OCI-LY7 (cell line): ENCODE measurements at regions not wholly inside any gene's neighbourhood (a gene's known extent, or its start where the extent isn't known, plus 50 kb on each side); places are given as distances from the start of the nearest gene placed in this dataset.

Source experiments
- EZH2phosphoT487 ChIP-seq: fragments of 200-600 bp; sonication (generic); IDR thresholded peaks from 2 replicates; pipeline ENCODE4 v1.6.1; 2018; ENCODE audit warnings: low read depth, borderline replicate concordance, mild to moderate bottlenecking, mixed run types, antibody characterized with exemption, low read length, moderate library complexity, mixed read lengths
- TF ChIP-seq, protein P1 (sequence below): fragments of 200-600 bp; sonication (generic); conservative IDR thresholded peaks from 2 replicates; pipeline ENCODE4 v1.5.1; 2014; ENCODE audit warnings: mild to moderate bottlenecking, antibody characterized with exemption, low read length, moderate library complexity, mixed read lengths

DNA sequence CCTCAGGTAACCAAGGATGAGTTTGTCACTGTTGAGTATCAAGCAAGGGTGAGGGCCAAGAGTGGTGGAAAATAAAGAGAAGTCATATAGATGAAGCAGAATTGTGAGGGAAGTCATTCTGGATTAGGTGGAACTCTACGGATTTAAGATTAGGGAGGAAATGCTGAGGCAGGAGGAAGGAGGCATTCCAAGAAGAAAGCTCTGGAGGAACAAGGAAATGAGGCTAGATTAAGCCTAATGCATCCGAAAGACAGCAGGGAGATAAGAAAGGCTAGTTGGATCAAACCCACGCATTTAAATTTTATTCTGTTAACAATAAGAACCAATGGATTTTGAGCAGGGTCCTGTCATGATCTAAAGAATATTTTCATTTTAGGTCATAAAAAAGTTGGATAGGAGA lies 681.2 kb downstream of the EPHA4 start:
- TF ChIP-seq, protein P1, sequence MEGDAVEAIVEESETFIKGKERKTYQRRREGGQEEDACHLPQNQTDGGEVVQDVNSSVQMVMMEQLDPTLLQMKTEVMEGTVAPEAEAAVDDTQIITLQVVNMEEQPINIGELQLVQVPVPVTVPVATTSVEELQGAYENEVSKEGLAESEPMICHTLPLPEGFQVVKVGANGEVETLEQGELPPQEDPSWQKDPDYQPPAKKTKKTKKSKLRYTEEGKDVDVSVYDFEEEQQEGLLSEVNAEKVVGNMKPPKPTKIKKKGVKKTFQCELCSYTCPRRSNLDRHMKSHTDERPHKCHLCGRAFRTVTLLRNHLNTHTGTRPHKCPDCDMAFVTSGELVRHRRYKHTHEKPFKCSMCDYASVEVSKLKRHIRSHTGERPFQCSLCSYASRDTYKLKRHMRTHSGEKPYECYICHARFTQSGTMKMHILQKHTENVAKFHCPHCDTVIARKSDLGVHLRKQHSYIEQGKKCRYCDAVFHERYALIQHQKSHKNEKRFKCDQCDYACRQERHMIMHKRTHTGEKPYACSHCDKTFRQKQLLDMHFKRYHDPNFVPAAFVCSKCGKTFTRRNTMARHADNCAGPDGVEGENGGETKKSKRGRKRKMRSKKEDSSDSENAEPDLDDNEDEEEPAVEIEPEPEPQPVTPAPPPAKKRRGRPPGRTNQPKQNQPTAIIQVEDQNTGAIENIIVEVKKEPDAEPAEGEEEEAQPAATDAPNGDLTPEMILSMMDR: no peak
- TF ChIP-seq EZH2phosphoT487: no peak
